H1 (cell line): ENCODE measurements at regions not wholly inside any gene's neighbourhood (a gene's known extent, or its start where the extent isn't known, plus 50 kb on each side); places are given as distances from the start of the nearest gene placed in this dataset.

ENCODE experiments used
- CTCF ChIA-PET: fragments of 300-600 bp; sonication (Branson Sonifier 250); formaldehyde crosslinking; loops from one replicate; lab custom pipeline; 2021; ENCODE audit not compliant: partially characterized antibody; lab: Charles Lee
- POLR2A ChIA-PET: fragments of 300-600 bp; sonication (Branson Sonifier 250); formaldehyde crosslinking; loops from one replicate; lab custom pipeline; 2021; ENCODE audit warnings: inconsistent platforms; ENCODE audit not compliant: partially characterized antibody; lab: Charles Lee
- DNase-seq, 2 experiments: peaks; one replicate each; pipeline versions ENCODE4 v3.0.0 to v3.0.0-alpha.2; 2010 to 2022; ENCODE audit warnings: low spot score in 2 of 2, low read depth in 1 of 2, mixed read lengths in 1 of 2
- FAIRE-seq: peaks from 2 replicates; lab custom pipeline; 2011; peaks lifted over from hg19 to GRCh38; lab: Jason Lieb, UNC
- H2AFZ ChIP-seq: 2 replicates; pipeline ENCODE4 v1.8.1; 2012; ENCODE audit warnings: low read length, inconsistent platforms
- H2AK5ac ChIP-seq: 2 replicates; pipeline ENCODE4 v1.6.1; 2013; ENCODE audit warnings: low read depth, low read length
- H2BK120ac ChIP-seq: replicated peaks from 2 replicates; pipeline ENCODE3; 2013; ENCODE audit warnings: low read depth, low read length, inconsistent platforms
- H2BK12ac ChIP-seq: 2 replicates; pipeline ENCODE4 v1.6.1; 2013; ENCODE audit warnings: low read depth, low read length
- H2BK15ac ChIP-seq: 2 replicates; pipeline ENCODE4 v1.6.1; 2013; ENCODE audit warnings: low read length
- H2BK20ac ChIP-seq: 2 replicates; pipeline ENCODE4 v1.6.1; 2013; ENCODE audit warnings: low read length
- H2BK5ac ChIP-seq: 2 replicates; pipeline ENCODE4 v1.6.1; 2013; ENCODE audit warnings: low read depth, low read length
- H3K14ac ChIP-seq: 2 replicates; pipeline ENCODE4 v1.6.1; 2013; ENCODE audit warnings: inconsistent platforms; ENCODE audit not compliant: insufficient read length
- H3K18ac ChIP-seq: 2 replicates; pipeline ENCODE4 v1.6.1; 2013; ENCODE audit warnings: low read length; ENCODE audit errors: extremely low read depth
- H3K23ac ChIP-seq: 2 replicates; pipeline ENCODE4 v1.6.1; 2013; ENCODE audit warnings: inconsistent platforms; ENCODE audit not compliant: insufficient read length
- H3K23me2 ChIP-seq: 2 replicates; pipeline ENCODE4 v1.6.1; 2013; ENCODE audit warnings: low read depth, low read length
- H3K27ac ChIP-seq: 2 replicates; pipeline ENCODE4 v1.6.1; 2011; ENCODE audit warnings: low read depth, low read length, inconsistent platforms
- H3K27me3 ChIP-seq, 4 experiments: replicated peaks in 1 of 4; 1 replicate in 1 of 4; 2 replicates in 3 of 4; pipeline versions ENCODE4 v1.6.1 to v1.8.1; 2011 to 2013; ENCODE audit warnings: low read length in 3 of 4, mild to moderate bottlenecking in 3 of 4, inconsistent platforms in 2 of 4, mixed read lengths in 2 of 4, moderate library complexity in 1 of 4; ENCODE audit not compliant: control insufficient read depth in 3 of 4, insufficient read depth in 3 of 4; ENCODE audit errors: extremely low read depth in 1 of 4
- H3K36me3 ChIP-seq, 4 experiments: 2 replicates each; pipeline versions ENCODE4 v1.6.1 to v1.8.1; 2011 to 2013; ENCODE audit warnings: mild to moderate bottlenecking in 4 of 4, low read length in 3 of 4, moderate library complexity in 2 of 4, control low read depth in 1 of 4, inconsistent platforms in 1 of 4; ENCODE audit not compliant: insufficient read depth in 4 of 4, control insufficient read depth in 2 of 4
- H3K4ac ChIP-seq: replicated peaks from 2 replicates; pipeline ENCODE3; 2013; ENCODE audit warnings: low read length, low read depth, mixed read lengths, inconsistent platforms; ENCODE audit not compliant: insufficient read length
- H3K4me1 ChIP-seq, 4 experiments: replicated peaks in 1 of 4; 1 replicate in 1 of 4; 2 replicates in 3 of 4; pipeline versions ENCODE4 v1.6.1 to v1.8.1; 2011 to 2013; ENCODE audit warnings: low read length in 3 of 4, inconsistent platforms in 2 of 4, mixed read lengths in 1 of 4; ENCODE audit not compliant: insufficient read depth in 4 of 4, control insufficient read depth in 3 of 4
- H3K4me2 ChIP-seq, 2 experiments: 2 replicates each; pipeline versions ENCODE4 v1.6.1 to v1.8.1; 2011 to 2013; ENCODE audit warnings: low read depth in 2 of 2, low read length in 2 of 2, control low read depth in 1 of 2, inconsistent platforms in 1 of 2, mild to moderate bottlenecking in 1 of 2; ENCODE audit not compliant: insufficient read depth in 1 of 2
- H3K4me3 ChIP-seq, 4 experiments: fragments of 200-600, 300-600 bp in 1 of 4; sonication (generic), shearing (Covaris generic), sonication (Bioruptor Twin) in 1 of 4; 2 replicates each; pipeline versions ENCODE4 v1.5.1 to v1.8.1; 2011 to 2016; ENCODE audit warnings: low read length in 4 of 4, low read depth in 3 of 4, control low read depth in 2 of 4, inconsistent platforms in 2 of 4, mild to moderate bottlenecking in 2 of 4, mixed read lengths in 1 of 4, moderate library complexity in 1 of 4; ENCODE audit not compliant: insufficient read depth in 2 of 4; ENCODE audit errors: extremely low read depth in 1 of 4
- H3K56ac ChIP-seq: replicated peaks from 2 replicates; pipeline ENCODE3; 2013; ENCODE audit warnings: low read depth, mild to moderate bottlenecking, mixed read lengths, low read length, inconsistent platforms; ENCODE audit not compliant: insufficient read length
- H3K79me1 ChIP-seq: 2 replicates; pipeline ENCODE4 v1.6.1; 2013; ENCODE audit warnings: low read depth, low read length, control low read depth
- H3K79me2 ChIP-seq, 2 experiments: 2 replicates each; pipeline versions ENCODE4 v1.6.1 to v1.8.1; 2012 to 2013; ENCODE audit warnings: low read length in 2 of 2, mild to moderate bottlenecking in 2 of 2, inconsistent platforms in 1 of 2; ENCODE audit not compliant: insufficient read depth in 2 of 2, control insufficient read depth in 1 of 2
- H3K9ac ChIP-seq, 4 experiments: replicated peaks in 1 of 4; 1 replicate in 1 of 4; 2 replicates in 3 of 4; pipeline versions ENCODE4 v1.6.1 to v1.8.1; 2011 to 2013; ENCODE audit warnings: low read depth in 3 of 4, low read length in 3 of 4, control low read depth in 2 of 4, mild to moderate bottlenecking in 2 of 4, moderate library complexity in 2 of 4, inconsistent platforms in 1 of 4; ENCODE audit errors: extremely low read depth in 1 of 4
- H3K9me3 ChIP-seq, 2 experiments: 2 replicates each; pipeline versions ENCODE4 v1.6.1 to v1.8.1; 2012 to 2013; ENCODE audit warnings: mild to moderate bottlenecking in 2 of 2, moderate library complexity in 2 of 2, control low read depth in 1 of 2, inconsistent platforms in 1 of 2, low read depth in 1 of 2, low read length in 1 of 2, mixed read lengths in 1 of 2; ENCODE audit not compliant: insufficient read depth in 2 of 2
- H4K20me1 ChIP-seq, 2 experiments: replicated peaks in 1 of 2; 2 replicates each; pipeline versions ENCODE3 to v1.8.1; 2011 to 2013; ENCODE audit warnings: inconsistent platforms in 2 of 2, low read length in 2 of 2, mild to moderate bottlenecking in 1 of 2; ENCODE audit not compliant: insufficient read depth in 2 of 2, control insufficient read depth in 1 of 2
- H4K5ac ChIP-seq: 2 replicates; pipeline ENCODE4 v1.6.1; 2013; ENCODE audit warnings: low read length, low read depth, mixed read lengths, inconsistent platforms; ENCODE audit not compliant: insufficient read length
- H4K8ac ChIP-seq: 2 replicates; pipeline ENCODE4 v1.8.0; 2013; ENCODE audit warnings: mild to moderate bottlenecking, moderate library complexity, low read length, inconsistent platforms; ENCODE audit not compliant: insufficient read depth; ENCODE audit errors: extremely low read depth
- H4K91ac ChIP-seq: replicated peaks from 2 replicates; pipeline ENCODE3; 2013; ENCODE audit warnings: low read length, mixed read lengths, inconsistent platforms; ENCODE audit not compliant: insufficient read length
- BRCA1 ChIP-seq: IDR thresholded peaks from 2 replicates; pipeline ENCODE4 v1.6.1; 2012; ENCODE audit warnings: low read depth, low read length, improper control_type of control experiment
- CHD1 ChIP-seq: IDR thresholded peaks from 2 replicates; pipeline ENCODE4 v1.6.1; 2012; ENCODE audit warnings: low read depth, low read length, improper control_type of control experiment
- CREB1 ChIP-seq: IDR thresholded peaks from 2 replicates; pipeline ENCODE4 v1.6.1; 2012; ENCODE audit warnings: inconsistent platforms
- CTCF ChIP-seq, 3 experiments: IDR thresholded peaks; 1 replicate in 2 of 3; 2 replicates in 1 of 3; pipeline versions ENCODE4 v1.5.1 to v1.6.1; 2011; ENCODE audit warnings: low read length in 3 of 3, mild to moderate bottlenecking in 3 of 3, inconsistent platforms in 2 of 3, low read depth in 1 of 3, moderate library complexity in 1 of 3; ENCODE audit not compliant: insufficient read depth in 1 of 3; ENCODE audit errors: control extremely low read depth in 1 of 3
- MAFK ChIP-seq: IDR thresholded peaks from 2 replicates; pipeline ENCODE4 v1.6.1; 2012; ENCODE audit warnings: low read depth, mild to moderate bottlenecking, improper control_type of control experiment, low read length
- POLR2AphosphoS5 ChIP-seq: IDR thresholded peaks from 2 replicates; pipeline ENCODE4 v1.6.1; 2011; ENCODE audit warnings: low read depth, low read length
- POU5F1 ChIP-seq: IDR thresholded peaks from 2 replicates; pipeline ENCODE4 v1.6.1; 2011; ENCODE audit warnings: low read depth, mild to moderate bottlenecking, low read length, moderate library complexity
- RAD21 ChIP-seq, 2 experiments: IDR thresholded peaks in 1 of 2; conservative IDR thresholded peaks in 1 of 2; 2 replicates each; pipeline ENCODE4 v1.6.1; 2011; ENCODE audit warnings: low read depth in 2 of 2, low read length in 2 of 2, improper control_type of control experiment in 1 of 2, inconsistent platforms in 1 of 2, mild to moderate bottlenecking in 1 of 2, moderate library complexity in 1 of 2
- RFX5 ChIP-seq: IDR thresholded peaks from 2 replicates; pipeline ENCODE4 v1.6.1; 2011; ENCODE audit warnings: low read depth, low read length, improper control_type of control experiment, borderline replicate concordance
- SAP30 ChIP-seq: fragments of 300-600 bp; sonication (generic); IDR thresholded peaks from 2 replicates; pipeline ENCODE4 v1.7.1; 2012; ENCODE audit warnings: low read length, moderate library complexity, mild to moderate bottlenecking, inconsistent platforms; ENCODE audit not compliant: insufficient read depth, insufficient replicate concordance
- SRF ChIP-seq: IDR thresholded peaks from 2 replicates; pipeline ENCODE4 v1.6.1; 2011; ENCODE audit warnings: mild to moderate bottlenecking, low read depth, low read length, moderate library complexity
- TBP ChIP-seq: IDR thresholded peaks from 2 replicates; pipeline ENCODE4 v1.6.1; 2011; ENCODE audit warnings: low read depth, low read length, improper control_type of control experiment
- ZNF274 ChIP-seq: IDR thresholded peaks from 2 replicates; pipeline ENCODE4 v1.7.0; 2012; ENCODE audit warnings: low read length, borderline replicate concordance; ENCODE audit errors: extremely low read depth
- WGBS, 2 experiments: shearing (Covaris generic) in 1 of 2; methylation state at CpG; one replicate each; pipeline versions ENCODE4 v1.1.6 to v1.1.7; 2013 to 2015; ENCODE audit warnings: low lambda C conversion rate in 2 of 2, mixed read lengths in 2 of 2, inconsistent platforms in 1 of 2, low coverage in 1 of 2, missing lambda C conversion rate in 1 of 2; ENCODE audit not compliant: insufficient replicate concordance in 2 of 2, insufficient coverage in 1 of 2, insufficient read length in 1 of 2; ENCODE audit errors: extremely low coverage in 1 of 2, missing lambda C conversion rate in 1 of 2; 5-methylcytosine and 5-hydroxymethylcytosine counted together

- H3K4ac ChIP-seq, result no peak overlapping the region
- H3K9ac ChIP-seq, result no peak overlapping the region
- H3K36me3 ChIP-seq, result no peaks in the 10 kb centered on the region
- H4K20me1 ChIP-seq, result no peaks in the 10 kb centered on the region
- no peak overlapping the region for H3K27ac ChIP-seq
- no peaks in the 10 kb centered on the region; the same call in 1 of the 2 replicates for H3K23me2 ChIP-seq
- no peak overlapping the region for H2BK20ac ChIP-seq
- H3K4me3 ChIP-seq, result no peak overlapping the region
- H3K23ac ChIP-seq, result no peak overlapping the region
- H2BK12ac ChIP-seq, result no peak overlapping the region
- H3K9me3 ChIP-seq, result no peaks in the 10 kb centered on the region
- CTCF ChIA-PET, result interaction anchor here (0.5 to 1.1 kb wide), 3 partner anchors 10 to 272 kb away, joined by 3 to 4 read pairs (median 4); no protein-coding TSS in a partner anchor
- DNase-seq, result no peak
- H3K14ac ChIP-seq, result no peak overlapping the region
- H3K56ac ChIP-seq, result no peak overlapping the region
- H2BK15ac ChIP-seq, result no peak overlapping the region
- no peaks in the 10 kb centered on the region for H3K79me1 ChIP-seq
- no peak overlapping the region for H4K8ac ChIP-seq
- no peak overlapping the region for H4K91ac ChIP-seq
- H3K27me3 ChIP-seq, result no peaks in the 10 kb centered on the region
- FAIRE-seq, result no peak
- no peak overlapping the region for H2AFZ ChIP-seq
- POLR2A ChIA-PET, result no interaction called here
- H3K79me2 ChIP-seq, result no peaks in the 10 kb centered on the region
- no peak overlapping the region for H2AK5ac ChIP-seq
- no peak overlapping the region for H4K5ac ChIP-seq
- H3K18ac ChIP-seq, result no peak overlapping the region
- no peak overlapping the region for H2BK5ac ChIP-seq
- H2BK120ac ChIP-seq, result no peak overlapping the region
- 98% methylated on average over 4 of the region's 4 CpGs; no CpG with 5 or more reads in 1 of the 2 experiments for WGBS, 2 experiments
- no peak overlapping the region for H3K4me2 ChIP-seq
- no peaks in the 10 kb centered on the region for H3K4me1 ChIP-seq
- TF ChIP-seq ZNF274 (no peak), CHD1 (no peak), SRF (no peak), POU5F1 (no peak), POLR2AphosphoS5 (no peak), MAFK (no peak), CREB1 (no peak), TBP (no peak), BRCA1 (no peak), CTCF (IDR thresholded peaks at IDR 0.05; ENCODE audit: control extremely low read depth in 1 of 3, insufficient read depth in 1 of 3, low read depth in 1 of 3, low read length in 3 of 3) (peak in 1 of 3 experiments; percentile 7; a peak in 1 of 4 replicates), RAD21 (IDR thresholded peaks at IDR 0.05 in 1 of 2, conservative IDR thresholded peaks at IDR 0.05 in 1 of 2; ENCODE audit: low read depth in 2 of 2, low read length in 2 of 2) (peak; percentile 17 to 25; a peak in 1 of 4 replicates), RFX5 (no peak), SAP30 (no peak)
These were observed 72.4 kb downstream of the KLF5 start for GRCh38 chr13:73131247-73131646.
